Stimulated activated CD4-positive, alpha-beta T cell treated with anti-CD3 and anti-CD28 coated beads, TNF-alpha, amount 100 ng/mL, for 1 hour (primary cell): ENCODE measurements at regions not wholly inside any gene's neighbourhood (a gene's known extent, or its start where the extent isn't known, plus 50 kb on each side); places are given as distances from the start of the nearest gene placed in this dataset.
"Not testable (repeated sequence)": the region's sequence is repeated elsewhere in the genome, so short reads cannot be mapped to it uniquely, and the experiment has no call there.

Source experiments
- DNase-seq, 3 donors: peaks; one replicate each; pipeline ENCODE4 v3.0.0-alpha.2; 2020; ENCODE audit warnings: low read depth in 3 of 3, low spot score in 1 of 3

GRCh38 chr2:3899536-3900155 is 196.3 kb downstream of the DCDC2C start:
- DNase-seq = no peak

GRCh38 chr2:3902131-3902530 is 198.8 kb downstream of the DCDC2C start:
- no peak for DNase-seq

GRCh38 chr2:3904061-3904460 is 200.7 kb downstream of the DCDC2C start:
- DNase-seq = no peak

- not testable (repeated sequence) for DNase-seq
Measured at GRCh38 chr2:3908498-3908897, 205.1 kb downstream of the DCDC2C start.

- no peak for DNase-seq
Measured at GRCh38 chr2:3911882-3912455, 208.6 kb downstream of the DCDC2C start.

GRCh38 chr2:3913166-3913565 is 209.8 kb downstream of the DCDC2C start:
- DNase-seq = no peak

- DNase-seq = no peak
Measured at GRCh38 chr2:3914241-3914640, 210.9 kb downstream of the DCDC2C start.

- no peak for DNase-seq
Measured at GRCh38 chr2:3927031-3927430, 223.7 kb downstream of the DCDC2C start.

GRCh38 chr2:3929374-3929773 is 226.0 kb downstream of the DCDC2C start:
- DNase-seq = no peak

- no peak for DNase-seq
Measured at GRCh38 chr2:3930246-3930645, 226.9 kb downstream of the DCDC2C start.

GRCh38 chr2:3940661-3941060 is 237.3 kb downstream of the DCDC2C start:
- no peak for DNase-seq

- no peak for DNase-seq
Measured at GRCh38 chr2:3942841-3943240, 239.5 kb downstream of the DCDC2C start.

- no peak for DNase-seq
Measured at GRCh38 chr2:3944071-3944470, 240.7 kb downstream of the DCDC2C start.

- DNase-seq = no peak
Measured at GRCh38 chr2:3944841-3945240, 241.5 kb downstream of the DCDC2C start.

- no peak for DNase-seq
Measured at GRCh38 chr2:3948191-3948590, 244.8 kb downstream of the DCDC2C start.

GRCh38 chr2:3951131-3951954 is 248.0 kb downstream of the DCDC2C start:
- no peak for DNase-seq

GRCh38 chr2:3952866-3953516 is 249.6 kb downstream of the DCDC2C start:
- no peak for DNase-seq

- no peak for DNase-seq
Measured at GRCh38 chr2:3954261-3954660, 250.9 kb downstream of the DCDC2C start.

GRCh38 chr2:3956406-3956805 is 253.0 kb downstream of the DCDC2C start:
- DNase-seq = no peak

GRCh38 chr2:3956892-3957291 is 253.5 kb downstream of the DCDC2C start:
- no peak for DNase-seq

- no peak for DNase-seq
Measured at GRCh38 chr2:3958465-3958864, 255.1 kb downstream of the DCDC2C start.

GRCh38 chr2:3958969-3959368 is 255.6 kb downstream of the DCDC2C start:
- no peak for DNase-seq
